ENCODE measurements at regions not wholly inside any gene's neighbourhood (a gene's known extent, or its start where the extent isn't known, plus 50 kb on each side); places are given as distances from the start of the nearest gene placed in this dataset.

- H3K4me3 ChIP-seq = no peak overlapping the region
- H3K36me3 ChIP-seq = no peaks in the 10 kb centered on the region
- H3K27me3 ChIP-seq = no peaks in the 10 kb centered on the region
- no peak overlapping the region for H3K27ac ChIP-seq
- DNase-seq (ENCODE audit: low spot score) = no peak
- TF ChIP-seq, protein P1, sequence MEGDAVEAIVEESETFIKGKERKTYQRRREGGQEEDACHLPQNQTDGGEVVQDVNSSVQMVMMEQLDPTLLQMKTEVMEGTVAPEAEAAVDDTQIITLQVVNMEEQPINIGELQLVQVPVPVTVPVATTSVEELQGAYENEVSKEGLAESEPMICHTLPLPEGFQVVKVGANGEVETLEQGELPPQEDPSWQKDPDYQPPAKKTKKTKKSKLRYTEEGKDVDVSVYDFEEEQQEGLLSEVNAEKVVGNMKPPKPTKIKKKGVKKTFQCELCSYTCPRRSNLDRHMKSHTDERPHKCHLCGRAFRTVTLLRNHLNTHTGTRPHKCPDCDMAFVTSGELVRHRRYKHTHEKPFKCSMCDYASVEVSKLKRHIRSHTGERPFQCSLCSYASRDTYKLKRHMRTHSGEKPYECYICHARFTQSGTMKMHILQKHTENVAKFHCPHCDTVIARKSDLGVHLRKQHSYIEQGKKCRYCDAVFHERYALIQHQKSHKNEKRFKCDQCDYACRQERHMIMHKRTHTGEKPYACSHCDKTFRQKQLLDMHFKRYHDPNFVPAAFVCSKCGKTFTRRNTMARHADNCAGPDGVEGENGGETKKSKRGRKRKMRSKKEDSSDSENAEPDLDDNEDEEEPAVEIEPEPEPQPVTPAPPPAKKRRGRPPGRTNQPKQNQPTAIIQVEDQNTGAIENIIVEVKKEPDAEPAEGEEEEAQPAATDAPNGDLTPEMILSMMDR (IDR thresholded peaks at IDR 0.05) = no peak
- no peaks in the 10 kb centered on the region for H3K4me1 ChIP-seq
- H3K9me3 ChIP-seq = no peaks in the 10 kb centered on the region
Measured at GRCh38 chr11:111137846-111138245, 107.7 kb upstream of the POU2AF2 start.

GRCh38 chr11:111135778-111136570, 109.6 kb upstream of the POU2AF2 start:
- Histone ChIP-seq H3K27me3 (no peaks in the 10 kb centered on the region), H3K27ac (no peak overlapping the region), H3K36me3 (no peaks in the 10 kb centered on the region), H3K4me1 (no peaks in the 10 kb centered on the region), H3K9me3 (no peaks in the 10 kb centered on the region), H3K4me3 (no peak overlapping the region)
- DNase-seq (ENCODE audit: low spot score) = no peak
- TF ChIP-seq, protein P1 (IDR thresholded peaks at IDR 0.05) = no peak

DNA sequence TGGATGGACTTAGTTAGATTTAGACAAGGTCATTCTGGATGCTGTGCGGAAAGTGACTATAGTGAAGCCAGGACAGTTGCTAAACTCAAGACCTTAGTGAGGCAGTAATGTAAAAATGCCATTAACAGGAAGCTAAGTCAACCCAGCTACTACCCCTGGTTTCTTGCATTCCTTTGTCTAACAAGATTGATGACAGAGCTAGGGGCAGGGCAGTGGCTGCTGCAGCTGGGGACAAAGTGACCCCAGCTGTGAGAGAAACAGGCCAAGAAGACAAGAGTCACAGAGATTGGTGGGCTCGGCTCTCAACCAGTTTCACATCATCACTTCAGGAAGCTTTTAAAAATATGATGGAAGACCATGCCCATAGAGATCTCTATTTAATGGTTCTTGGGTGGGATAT, 110.4 kb upstream of the POU2AF2 start:
- Histone ChIP-seq H3K4me1 (no peaks in the 10 kb centered on the region), H3K27ac (no peak overlapping the region), H3K36me3 (no peaks in the 10 kb centered on the region), H3K9me3 (no peaks in the 10 kb centered on the region), H3K27me3 (no peaks in the 10 kb centered on the region), H3K4me3 (no peak overlapping the region)
- DNase-seq (ENCODE audit: low spot score) = no peak
- TF ChIP-seq, protein P1 (IDR thresholded peaks at IDR 0.05) = no peak

- no peaks in the 10 kb centered on the region for H3K27me3 ChIP-seq
- H3K36me3 ChIP-seq = no peaks in the 10 kb centered on the region
- no peak overlapping the region for H3K4me3 ChIP-seq
- TF ChIP-seq, protein P1 (IDR thresholded peaks at IDR 0.05) = no peak
- no peak overlapping the region for H3K27ac ChIP-seq
- H3K4me1 ChIP-seq = no peaks in the 10 kb centered on the region
- H3K9me3 ChIP-seq = no peaks in the 10 kb centered on the region
- DNase-seq (ENCODE audit: low spot score) = no peak
Measured at GRCh38 chr11:111128076-111128870, 117.3 kb upstream of the POU2AF2 start.

GRCh38 chr11:111124724-111125123, 120.8 kb upstream of the POU2AF2 start:
- TF ChIP-seq, protein P1 (IDR thresholded peaks at IDR 0.05) = no peak
- H3K4me3 ChIP-seq = no peak overlapping the region
- H3K4me1 ChIP-seq = no peaks in the 10 kb centered on the region
- H3K27ac ChIP-seq = no peak overlapping the region
- no peaks in the 10 kb centered on the region for H3K36me3 ChIP-seq
- H3K27me3 ChIP-seq = no peaks in the 10 kb centered on the region
- H3K9me3 ChIP-seq = no peaks in the 10 kb centered on the region
- DNase-seq (ENCODE audit: low spot score) = no peak

Measured in right atrium auricular region (tissue), 2 donors.